Epithelial cell of esophagus (primary cell): ENCODE measurements at regions not wholly inside any gene's neighbourhood (a gene's known extent, or its start where the extent isn't known, plus 50 kb on each side); places are given as distances from the start of the nearest gene placed in this dataset.
"Not testable (repeated sequence)": the region's sequence is repeated elsewhere in the genome, so short reads cannot be mapped to it uniquely, and the experiment has no call there.

Experiments
- DNase-seq: peaks from one replicate; pipeline ENCODE4 v3.0.0; 2010; ENCODE audit warnings: low read depth
- H3K4me3 ChIP-seq: 2 replicates; pipeline ENCODE4 v1.5.1; 2011; ENCODE audit warnings: mild to moderate bottlenecking, low read length, control low read depth
- TF ChIP-seq, protein P1 (sequence below): IDR thresholded peaks from 2 replicates; pipeline ENCODE4 v1.5.1; 2011; ENCODE audit warnings: low read depth, mild to moderate bottlenecking, low read length, control low read depth, inconsistent platforms; ENCODE audit not compliant: insufficient read depth; ENCODE audit errors: missing control alignments

- peak; percentile 26 for DNase-seq
- H3K4me3 ChIP-seq: no peak overlapping the region
- TF ChIP-seq, protein P1, sequence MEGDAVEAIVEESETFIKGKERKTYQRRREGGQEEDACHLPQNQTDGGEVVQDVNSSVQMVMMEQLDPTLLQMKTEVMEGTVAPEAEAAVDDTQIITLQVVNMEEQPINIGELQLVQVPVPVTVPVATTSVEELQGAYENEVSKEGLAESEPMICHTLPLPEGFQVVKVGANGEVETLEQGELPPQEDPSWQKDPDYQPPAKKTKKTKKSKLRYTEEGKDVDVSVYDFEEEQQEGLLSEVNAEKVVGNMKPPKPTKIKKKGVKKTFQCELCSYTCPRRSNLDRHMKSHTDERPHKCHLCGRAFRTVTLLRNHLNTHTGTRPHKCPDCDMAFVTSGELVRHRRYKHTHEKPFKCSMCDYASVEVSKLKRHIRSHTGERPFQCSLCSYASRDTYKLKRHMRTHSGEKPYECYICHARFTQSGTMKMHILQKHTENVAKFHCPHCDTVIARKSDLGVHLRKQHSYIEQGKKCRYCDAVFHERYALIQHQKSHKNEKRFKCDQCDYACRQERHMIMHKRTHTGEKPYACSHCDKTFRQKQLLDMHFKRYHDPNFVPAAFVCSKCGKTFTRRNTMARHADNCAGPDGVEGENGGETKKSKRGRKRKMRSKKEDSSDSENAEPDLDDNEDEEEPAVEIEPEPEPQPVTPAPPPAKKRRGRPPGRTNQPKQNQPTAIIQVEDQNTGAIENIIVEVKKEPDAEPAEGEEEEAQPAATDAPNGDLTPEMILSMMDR: no peak
Observed at GRCh38 chr2:163123526-163123925, 285.0 kb upstream of the KCNH7 start.

DNA sequence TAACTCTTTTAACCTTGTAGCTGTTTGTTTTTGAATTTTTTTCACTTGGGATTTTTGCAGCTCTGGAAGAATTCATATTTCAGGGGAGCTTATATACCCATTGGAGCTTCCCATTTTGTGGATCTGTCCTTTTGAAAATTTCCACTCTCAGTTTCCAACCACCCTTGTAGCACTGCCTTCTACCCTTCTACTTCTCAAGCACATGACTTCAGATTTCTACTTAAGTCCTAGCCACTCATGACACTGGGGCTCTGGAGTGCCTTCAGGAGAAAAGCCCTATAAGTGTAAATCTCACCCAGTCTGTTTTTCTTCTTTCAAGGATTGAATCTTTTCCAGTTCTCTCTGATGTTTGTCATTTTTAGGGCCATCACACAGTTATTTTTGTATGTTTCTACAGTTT is 283.7 kb upstream of the KCNH7 start:
- TF ChIP-seq, protein P1: no peak
- DNase-seq: no peak
- H3K4me3 ChIP-seq: no peak overlapping the region

- no peak overlapping the region for H3K4me3 ChIP-seq
- TF ChIP-seq, protein P1: no peak
- no peak for DNase-seq
Observed at GRCh38 chr2:163121483-163121882, 282.9 kb upstream of the KCNH7 start.

DNA sequence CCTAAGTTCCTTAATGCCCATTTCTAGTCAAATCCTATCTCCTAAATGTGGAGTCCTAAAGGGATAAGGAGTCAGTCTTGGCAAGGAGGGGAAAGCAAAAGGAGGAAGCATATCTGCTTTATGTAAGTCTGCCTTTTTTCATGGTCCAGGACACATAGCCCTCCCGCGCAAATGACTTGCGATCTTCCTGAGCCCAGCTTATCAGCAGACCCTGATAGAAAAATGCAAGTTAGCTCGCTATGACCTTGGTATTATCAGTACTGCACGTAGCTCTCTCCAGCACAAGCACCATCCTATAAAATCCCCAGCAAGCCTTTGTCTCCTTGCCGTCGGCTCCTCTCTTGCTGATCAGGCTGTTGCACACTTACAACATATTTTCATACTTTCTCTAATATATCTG is 281.4 kb upstream of the KCNH7 start:
- TF ChIP-seq, protein P1: no peak
- DNase-seq: no peak
- H3K4me3 ChIP-seq: no peak overlapping the region

DNA sequence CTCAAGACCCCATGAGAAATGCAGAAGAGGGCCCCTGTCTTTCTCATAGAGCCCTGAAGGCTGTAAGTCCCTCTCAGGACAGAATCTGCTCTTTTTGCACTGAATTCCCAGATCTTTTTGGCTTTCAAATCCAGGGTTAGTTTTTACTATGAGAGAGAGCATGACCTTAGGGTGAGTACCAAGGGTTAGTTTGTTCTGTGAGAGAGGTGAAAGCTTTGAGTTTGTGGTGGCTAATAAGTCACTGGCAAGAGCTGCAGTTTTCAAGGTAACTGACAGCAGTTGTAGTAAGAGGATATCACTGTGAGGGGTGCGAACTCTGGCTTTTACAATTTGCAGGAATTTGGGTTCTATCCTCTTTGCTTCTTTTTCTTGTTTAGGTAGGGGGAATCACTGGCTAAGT is 248.4 kb upstream of the KCNH7 start:
- no peak overlapping the region for H3K4me3 ChIP-seq
- no peak for DNase-seq
- TF ChIP-seq, protein P1: no peak

DNA sequence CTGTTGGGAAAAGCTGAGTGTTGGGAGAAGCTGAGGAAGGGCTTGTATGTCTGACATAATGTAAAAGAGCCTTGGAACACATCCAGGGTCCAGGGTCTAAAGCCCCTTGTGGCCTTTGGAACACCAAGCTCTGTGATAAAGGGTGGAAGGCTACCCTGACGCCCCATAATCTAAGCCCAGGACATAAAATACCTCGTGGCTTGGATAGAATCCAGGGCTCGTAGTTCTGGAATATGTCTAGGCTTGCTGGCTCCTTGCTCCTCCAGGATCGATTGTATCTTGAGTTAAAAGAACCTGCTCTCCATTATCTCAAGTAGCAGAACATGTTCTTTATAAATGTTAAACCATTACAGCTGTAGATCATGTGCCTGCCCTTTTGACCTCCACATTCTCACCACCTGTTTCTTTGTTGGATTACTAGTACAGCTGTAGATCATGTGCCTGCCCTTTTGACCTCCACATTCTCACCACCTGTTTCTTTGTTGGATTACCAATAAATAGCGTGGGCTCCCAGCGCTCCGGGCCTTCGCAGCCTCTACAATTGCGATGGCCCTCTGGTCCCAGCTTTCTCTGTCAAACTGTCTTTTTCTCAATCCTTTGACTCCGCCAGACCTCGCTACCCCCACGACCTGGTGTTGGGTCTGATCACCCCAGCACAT is 246.9 kb upstream of the KCNH7 start:
- DNase-seq: peak; percentile 4
- not testable (repeated sequence) for H3K4me3 ChIP-seq

- no peak overlapping the region for H3K4me3 ChIP-seq
- DNase-seq: no peak
- TF ChIP-seq, protein P1: no peak
Observed at GRCh38 chr2:163081754-163082153, 243.2 kb upstream of the KCNH7 start.
